GM21515 (cell line): ENCODE measurements at regions not wholly inside any gene's neighbourhood (a gene's known extent, or its start where the extent isn't known, plus 50 kb on each side); places are given as distances from the start of the nearest gene placed in this dataset.
"Not testable (repeated sequence)": the region's sequence is repeated elsewhere in the genome, so short reads cannot be mapped to it uniquely, and the experiment has no call there.

Experiments
- ATAC-seq: cut with Tn5 transposase; IDR thresholded peaks from one replicate; pipeline ENCODE4 v1.9.1; 2021; ENCODE audit not compliant: unreplicated experiment

DNA sequence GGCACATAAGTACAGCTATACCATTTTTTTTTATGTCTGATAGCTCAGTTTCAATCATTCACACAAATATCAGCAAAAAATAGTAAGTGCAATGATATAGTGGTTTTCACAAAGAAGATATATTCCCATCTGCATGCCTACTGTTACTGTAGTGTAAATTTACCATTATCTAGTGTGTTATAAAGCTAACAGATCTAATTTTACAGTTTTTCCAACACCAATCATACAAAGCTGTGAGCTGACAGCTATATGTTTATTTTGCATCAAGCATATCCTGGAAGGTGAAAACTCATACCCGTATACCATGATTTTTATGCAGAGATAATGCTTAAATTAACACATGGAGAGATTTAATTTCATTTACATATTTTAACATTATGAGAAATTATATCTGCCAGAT is 89.9 kb upstream of the HAPLN1 start:
- no peak for ATAC-seq

DNA sequence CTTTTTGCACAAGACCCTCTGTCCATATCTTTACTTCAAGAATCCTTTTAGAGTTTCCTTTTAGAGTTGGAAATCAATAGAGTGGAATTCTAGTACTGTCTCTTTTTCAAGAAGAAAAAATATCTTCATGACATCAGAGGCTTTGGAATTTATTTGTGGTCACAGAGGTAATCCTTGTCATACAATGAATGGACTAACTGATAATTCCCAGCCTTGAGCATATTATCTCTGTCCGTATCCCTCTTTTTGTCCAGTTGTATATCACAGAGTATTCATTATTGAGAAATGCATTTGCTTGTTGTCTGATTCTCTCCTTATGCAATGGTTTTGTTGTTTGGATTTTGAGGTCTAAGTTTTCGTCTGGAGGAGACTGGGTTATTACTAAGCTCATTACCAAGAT is 82.0 kb upstream of the HAPLN1 start:
- ATAC-seq, result no peak

DNA sequence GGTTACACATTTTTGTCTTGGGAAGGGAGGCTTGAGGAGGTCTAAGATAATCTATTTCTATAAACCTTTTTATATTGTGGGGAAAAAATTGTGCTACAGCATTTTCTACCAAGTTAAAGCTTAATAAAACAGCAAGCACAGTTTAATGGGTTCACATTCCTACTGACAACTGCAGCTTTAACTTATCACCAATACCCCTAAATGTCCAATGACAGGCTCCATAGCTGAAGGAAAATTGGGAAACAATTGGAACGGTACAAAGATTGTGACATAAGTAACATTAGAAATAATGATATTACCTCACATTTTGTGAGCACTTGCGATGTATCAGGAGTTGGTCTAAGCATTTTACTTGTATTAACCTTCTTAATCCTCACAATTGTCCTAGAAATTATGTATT is 79.5 kb upstream of the HAPLN1 start:
- no peak for ATAC-seq

DNA sequence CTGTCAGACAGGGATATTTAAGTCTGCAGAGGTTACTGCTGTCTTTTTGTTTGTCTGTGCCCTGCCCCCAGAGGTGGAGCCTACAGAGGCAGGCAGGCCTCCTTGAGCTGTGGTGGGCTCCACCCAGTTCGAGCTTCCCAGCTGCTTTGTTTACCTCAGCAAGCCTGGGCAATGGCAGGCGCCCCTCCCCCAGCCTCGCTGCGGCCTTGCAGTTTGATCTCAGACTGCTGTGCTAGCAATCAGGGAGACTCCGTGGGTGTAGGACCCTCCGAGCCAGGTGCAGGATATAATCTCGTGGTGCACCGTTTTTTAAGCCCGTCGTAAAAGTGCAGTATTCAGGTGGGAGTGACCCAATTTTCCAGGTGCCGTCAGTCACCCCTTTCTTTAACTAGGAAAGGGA is 78.4 kb upstream of the HAPLN1 start:
- not testable (repeated sequence) for ATAC-seq

DNA sequence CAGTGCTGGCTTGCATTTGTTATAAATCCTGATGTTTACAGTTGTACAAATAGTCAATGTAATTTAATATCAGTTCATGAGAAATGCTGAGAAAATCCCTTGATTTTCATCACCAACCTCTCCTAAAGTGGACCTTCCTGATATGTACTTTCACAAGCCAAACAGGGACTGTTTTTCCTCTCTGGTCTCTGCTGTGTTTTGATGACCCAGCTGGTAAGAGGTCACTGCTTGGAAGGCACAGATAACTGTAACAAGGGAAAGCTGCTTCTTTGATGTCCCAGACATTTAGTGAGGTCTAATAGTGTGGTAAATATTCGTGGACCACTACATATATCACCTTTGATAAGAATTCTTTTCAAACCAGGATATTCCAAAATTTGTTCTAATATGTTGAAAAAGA is 68.7 kb upstream of the HAPLN1 start:
- no peak for ATAC-seq

DNA sequence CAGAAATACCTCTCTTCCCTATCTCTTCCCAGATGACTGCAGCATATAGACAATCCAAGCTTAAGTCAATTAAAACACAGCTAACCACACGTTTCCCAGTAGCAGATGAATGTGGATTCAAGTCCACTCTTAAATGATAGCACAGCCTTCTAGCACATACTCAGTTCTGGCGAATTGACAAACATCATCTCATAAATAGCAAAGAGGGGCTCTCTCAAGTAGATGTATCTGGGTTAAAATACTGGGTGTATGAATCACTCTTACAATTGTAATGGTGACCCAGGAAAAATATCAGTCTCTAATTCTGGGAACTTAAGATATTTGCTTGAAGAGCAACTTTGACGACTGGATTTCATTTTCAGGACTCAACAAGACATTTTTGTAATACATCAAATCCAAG is 67.0 kb upstream of the HAPLN1 start:
- no peak for ATAC-seq

DNA sequence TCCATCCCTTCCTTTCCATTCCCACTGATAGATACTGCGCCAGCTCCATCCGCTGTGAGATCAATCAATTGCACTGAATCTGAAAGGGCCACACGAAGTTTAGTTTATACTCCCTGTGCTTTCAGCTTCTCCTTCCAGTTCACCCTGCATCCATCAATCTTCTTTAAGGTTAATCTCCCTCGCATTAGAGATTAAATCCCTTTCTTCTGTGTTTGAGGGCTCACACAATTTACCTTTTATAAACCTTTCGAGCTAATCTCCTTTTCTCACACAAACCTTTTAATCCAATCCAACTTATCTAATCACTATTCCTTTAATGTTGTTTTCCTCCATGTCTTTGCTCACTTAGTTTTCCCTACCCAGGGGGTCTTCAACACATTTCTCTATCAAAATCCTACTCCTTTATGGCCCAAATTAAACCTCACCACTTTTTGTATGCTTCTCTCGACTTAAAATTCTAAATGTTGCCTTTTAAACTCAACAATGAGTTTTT is 64.6 kb upstream of the HAPLN1 start:
- ATAC-seq, result no peak

DNA sequence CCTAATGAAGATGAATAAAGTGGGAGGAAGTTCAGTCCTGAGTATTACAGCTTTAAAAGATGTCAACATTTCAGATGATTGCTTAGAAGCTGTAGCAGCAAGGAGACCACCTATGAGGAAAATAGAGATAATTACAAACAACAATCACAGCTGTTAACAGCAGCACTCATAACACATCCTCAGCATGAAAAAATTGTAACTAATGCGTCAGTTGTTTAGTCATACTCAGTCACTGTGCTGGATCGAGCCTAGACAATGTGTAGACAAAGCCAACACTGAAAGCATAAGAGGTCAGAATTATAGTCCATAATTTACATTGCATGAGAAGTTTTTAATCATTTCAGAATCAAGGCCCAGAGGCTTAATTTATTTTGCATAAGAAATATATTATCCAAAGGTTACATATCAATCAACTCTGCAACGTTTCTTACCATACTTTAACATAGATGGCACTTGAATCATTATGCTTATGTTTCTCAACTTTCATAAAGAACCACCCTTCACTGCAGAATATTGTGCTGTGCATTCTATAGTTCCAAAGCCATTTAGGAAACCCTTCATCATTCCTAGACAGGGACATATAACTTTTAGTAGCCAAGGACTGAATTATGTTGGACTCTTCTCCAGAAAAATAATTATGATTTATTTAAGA is 60.2 kb upstream of the HAPLN1 start:
- no peak for ATAC-seq

DNA sequence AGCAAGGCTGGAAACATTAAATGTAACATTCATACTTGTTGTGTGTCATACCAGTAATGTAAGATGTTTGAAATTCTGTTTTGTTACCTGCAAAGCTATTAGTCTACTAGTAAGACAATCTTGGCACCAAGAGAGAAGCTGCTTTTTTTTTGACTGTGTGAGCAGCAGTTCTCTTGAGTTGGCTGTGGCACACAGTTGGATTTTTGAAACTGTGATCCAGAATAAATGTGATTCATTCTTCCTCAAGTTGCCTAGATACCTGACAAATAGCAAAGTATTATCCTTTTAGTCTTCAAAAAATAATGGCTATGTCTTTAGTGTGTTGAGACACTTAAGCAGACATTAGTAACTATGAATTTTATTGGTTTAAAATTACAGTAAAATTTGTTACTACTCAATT is 57.2 kb upstream of the HAPLN1 start:
- ATAC-seq, result no peak

DNA sequence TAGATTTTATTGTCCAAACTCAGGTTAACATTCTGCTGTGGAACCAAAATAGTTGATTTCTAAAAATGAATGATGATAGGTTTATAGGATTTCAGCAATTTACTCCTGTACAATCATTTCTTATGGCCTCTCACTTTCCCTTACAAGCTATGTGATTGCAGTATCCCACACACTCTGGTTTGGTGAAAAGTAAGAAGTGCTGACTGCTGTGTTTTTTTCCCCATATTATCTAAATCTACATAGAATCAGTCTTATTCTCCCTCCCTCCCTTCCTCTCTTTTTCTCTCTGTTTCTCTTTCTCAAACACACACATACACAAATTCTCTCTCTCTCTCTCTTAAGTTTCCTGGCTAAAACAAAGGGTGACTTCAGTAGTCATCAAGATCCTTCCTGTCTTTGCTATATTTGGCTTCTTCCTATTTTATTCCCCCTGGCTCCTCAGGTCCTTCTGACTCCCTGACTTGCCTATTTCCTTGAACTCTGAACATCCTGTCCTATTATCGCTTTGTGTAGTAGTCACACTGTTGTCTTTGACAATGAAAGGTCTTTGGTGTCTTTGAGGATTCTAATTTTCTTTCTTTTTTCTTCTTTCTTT is 55.9 kb upstream of the HAPLN1 start:
- ATAC-seq, result no peak
